ENCODE measurements at regions not wholly inside any gene's neighbourhood (a gene's known extent, or its start where the extent isn't known, plus 50 kb on each side); places are given as distances from the start of the nearest gene placed in this dataset.

DNA sequence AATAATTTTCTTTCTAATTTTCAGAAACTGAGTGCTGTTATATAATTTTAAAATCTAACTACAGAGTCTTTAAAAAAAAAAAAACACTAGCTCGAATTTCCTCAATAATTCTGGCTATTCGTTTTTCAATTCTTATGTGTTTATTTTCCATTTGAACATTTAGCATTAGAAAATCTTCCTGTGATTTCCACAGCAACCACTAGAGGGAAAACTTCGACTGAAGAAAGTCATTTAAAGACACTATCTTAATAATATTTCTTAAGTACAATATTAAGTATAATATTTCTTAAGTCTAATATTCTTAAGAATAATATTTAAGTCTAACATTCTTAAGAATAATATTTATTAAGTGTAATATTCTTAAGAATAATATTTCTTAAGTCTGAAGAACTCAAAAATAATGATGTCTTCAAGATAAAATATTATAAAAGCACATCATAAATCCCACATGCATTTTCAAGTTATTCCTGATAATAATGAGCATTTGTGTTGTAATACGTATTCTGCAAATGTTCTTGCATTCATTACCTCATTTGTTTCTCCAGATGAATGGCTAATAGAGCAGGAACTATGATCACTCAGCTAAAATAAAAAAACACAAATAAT is 118.4 kb upstream of the WDR17 start:
- no peak overlapping the region for H3K4me3 Mint-ChIP-seq (ENCODE audit: low read depth, unreplicated experiment)
- TF ChIP-seq CTCF (IDR thresholded peaks at IDR 0.05; ENCODE audit: unreplicated experiment) = peak; percentile 22
- H3K27me3 Mint-ChIP-seq (ENCODE audit: unreplicated experiment) = no peaks in the 10 kb centered on the region
- H3K27ac Mint-ChIP-seq (ENCODE audit: unreplicated experiment) = no peak overlapping the region
- no peaks in the 10 kb centered on the region for H3K36me3 Mint-ChIP-seq (ENCODE audit: insufficient read depth, unreplicated experiment)
- intact Hi-C loops (cut with micrococcal nuclease; ENCODE audit: unreplicated experiment) = loop anchor here (2.0 to 5.0 kb wide), 2 partner anchors 55 to 176 kb away; no protein-coding TSS in a partner anchor
- CTCF ChIA-PET = no interaction called here
- no TSS peak for BruUV-seq (replicated peaks)
- no peaks in the 10 kb centered on the region for H3K9me3 Mint-ChIP-seq (ENCODE audit: low read depth, unreplicated experiment)
- DNase-seq = no peak
- H3K4me1 Mint-ChIP-seq (ENCODE audit: low read depth, unreplicated experiment) = peaks cover 8% of the 10 kb centered on the region

DNA sequence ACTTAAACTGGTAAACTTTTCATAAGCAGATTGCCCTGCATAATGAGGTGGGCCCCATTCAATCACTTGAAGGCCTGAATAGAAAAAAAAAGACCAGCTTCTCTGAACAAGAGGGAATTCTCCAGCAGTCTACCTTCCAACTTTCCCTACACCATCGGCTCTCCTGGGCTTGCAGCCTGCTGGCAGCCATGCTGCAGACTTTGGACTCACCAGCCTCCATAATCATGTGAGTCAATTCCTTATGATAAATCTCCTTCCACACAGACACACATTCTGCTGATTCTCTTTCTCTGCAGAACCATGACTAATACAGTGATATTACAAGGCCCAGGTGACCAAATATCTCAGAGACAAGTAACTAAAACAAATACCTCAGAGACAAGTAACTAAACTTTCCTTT is 113.8 kb upstream of the WDR17 start:
- intact Hi-C loops (cut with micrococcal nuclease; ENCODE audit: unreplicated experiment) = loop anchor here (10.0 kb wide), 1 partner anchor 103 kb away; no protein-coding TSS in a partner anchor
- Mint-ChIP-seq H3K36me3 (ENCODE audit: insufficient read depth, unreplicated experiment) (no peaks in the 10 kb centered on the region), H3K4me3 (ENCODE audit: low read depth, unreplicated experiment) (no peak overlapping the region), H3K27me3 (ENCODE audit: unreplicated experiment) (no peaks in the 10 kb centered on the region), H3K9me3 (ENCODE audit: low read depth, unreplicated experiment) (no peaks in the 10 kb centered on the region), H3K27ac (ENCODE audit: unreplicated experiment) (no peak overlapping the region), H3K4me1 (ENCODE audit: low read depth, unreplicated experiment) (peaks cover 8% of the 10 kb centered on the region)
- DNase-seq = peak; percentile 19
- TF ChIP-seq CTCF (IDR thresholded peaks at IDR 0.05; ENCODE audit: unreplicated experiment) = no peak
- no TSS peak for BruUV-seq (replicated peaks)
- CTCF ChIA-PET = no interaction called here

DNA sequence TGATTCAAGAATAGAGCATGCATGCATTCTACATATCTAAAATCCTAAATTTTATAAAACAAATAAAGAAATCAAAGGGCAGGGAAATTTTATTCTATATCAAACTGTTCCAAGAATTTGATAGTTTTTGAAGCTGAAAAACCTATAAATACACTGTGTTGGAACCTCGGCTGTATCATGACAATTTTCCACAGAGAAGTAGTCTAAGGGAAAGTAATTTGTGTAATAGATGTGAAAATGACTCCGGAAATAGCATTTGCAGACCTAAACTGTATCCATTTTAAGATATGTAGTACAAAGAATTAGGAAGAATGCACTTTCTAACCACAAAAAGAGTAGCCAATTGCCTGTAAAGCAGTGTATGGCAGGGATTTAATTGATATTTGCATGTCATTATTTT is 112.5 kb upstream of the WDR17 start:
- H3K27ac Mint-ChIP-seq (ENCODE audit: unreplicated experiment) = no peak overlapping the region
- BruUV-seq (replicated peaks) = no TSS peak
- intact Hi-C loops (cut with micrococcal nuclease; ENCODE audit: unreplicated experiment) = loop anchor here (10.0 kb wide), 1 partner anchor 102 kb away; no protein-coding TSS in a partner anchor
- no peaks in the 10 kb centered on the region for H3K36me3 Mint-ChIP-seq (ENCODE audit: insufficient read depth, unreplicated experiment)
- no peak overlapping the region for H3K4me3 Mint-ChIP-seq (ENCODE audit: low read depth, unreplicated experiment)
- H3K9me3 Mint-ChIP-seq (ENCODE audit: low read depth, unreplicated experiment) = no peaks in the 10 kb centered on the region
- H3K27me3 Mint-ChIP-seq (ENCODE audit: unreplicated experiment) = no peaks in the 10 kb centered on the region
- DNase-seq = no peak
- CTCF ChIA-PET = interaction anchor here (0.7 kb wide), 1 partner anchor 254 kb away, joined by 4 read pairs; no protein-coding TSS in a partner anchor
- TF ChIP-seq CTCF (IDR thresholded peaks at IDR 0.05; ENCODE audit: unreplicated experiment) = no peak
- H3K4me1 Mint-ChIP-seq (ENCODE audit: low read depth, unreplicated experiment) = peaks cover 8% of the 10 kb centered on the region

- BruUV-seq (replicated peaks) = no TSS peak
- intact Hi-C loops (cut with micrococcal nuclease; ENCODE audit: unreplicated experiment) = loop anchor here (10.0 kb wide), 1 partner anchor 101 kb away; no protein-coding TSS in a partner anchor
- Mint-ChIP-seq H3K4me1 (ENCODE audit: low read depth, unreplicated experiment) (peaks cover 8% of the 10 kb centered on the region), H3K9me3 (ENCODE audit: low read depth, unreplicated experiment) (no peaks in the 10 kb centered on the region), H3K4me3 (ENCODE audit: low read depth, unreplicated experiment) (no peak overlapping the region), H3K27me3 (ENCODE audit: unreplicated experiment) (no peaks in the 10 kb centered on the region), H3K36me3 (ENCODE audit: insufficient read depth, unreplicated experiment) (no peaks in the 10 kb centered on the region), H3K27ac (ENCODE audit: unreplicated experiment) (no peak overlapping the region)
- CTCF ChIA-PET = no interaction called here
- no peak for TF ChIP-seq CTCF (IDR thresholded peaks at IDR 0.05; ENCODE audit: unreplicated experiment)
- DNase-seq = no peak
These were observed 111.6 kb upstream of the WDR17 start for GRCh38 chr4:175953960-175954521.
